ENCODE measurements at regions not wholly inside any gene's neighbourhood (a gene's known extent, or its start where the extent isn't known, plus 50 kb on each side); places are given as distances from the start of the nearest gene placed in this dataset.

DNA sequence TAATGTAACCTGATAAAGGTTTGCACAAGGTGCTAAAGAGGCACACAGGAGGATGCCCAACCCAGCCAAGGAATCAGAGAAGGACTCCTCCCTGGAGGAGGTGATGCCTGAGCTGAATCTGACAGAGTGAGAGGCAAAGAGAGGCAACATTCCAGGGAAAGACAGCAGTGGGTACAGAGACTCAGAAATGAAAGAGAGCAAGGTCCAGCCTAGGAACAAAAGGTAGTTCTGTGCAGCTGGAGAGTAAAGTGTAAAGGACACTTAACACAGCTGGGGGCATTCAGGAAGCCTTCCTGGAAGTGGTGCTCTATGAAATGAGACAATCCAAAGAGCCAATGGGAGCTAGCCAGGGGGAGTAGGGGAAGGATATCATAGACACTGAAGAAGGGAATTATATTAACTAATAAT, 181.0 kb upstream of the GLI2 start:
- no peak for DNase-seq

DNA sequence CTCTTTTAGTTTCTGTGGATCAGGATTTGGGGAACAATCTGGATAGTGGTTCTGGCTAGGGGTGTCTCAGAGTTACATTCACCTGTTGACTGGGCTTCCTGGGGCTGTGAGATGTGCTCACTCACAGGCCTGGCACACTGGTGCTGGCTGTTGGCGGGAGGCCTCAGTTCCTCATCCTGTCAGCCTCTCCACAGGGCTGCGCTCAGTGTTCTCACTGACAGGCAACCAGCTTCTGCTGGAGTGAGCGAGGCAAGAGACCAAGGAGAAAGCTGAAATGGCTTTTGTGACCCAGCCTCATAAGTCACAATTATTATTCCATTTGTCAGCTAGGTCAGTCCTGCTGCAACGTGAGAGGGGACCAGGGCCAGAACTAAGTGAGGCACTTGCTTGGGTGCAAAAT, 180.6 kb upstream of the GLI2 start:
- DNase-seq = no peak

DNA sequence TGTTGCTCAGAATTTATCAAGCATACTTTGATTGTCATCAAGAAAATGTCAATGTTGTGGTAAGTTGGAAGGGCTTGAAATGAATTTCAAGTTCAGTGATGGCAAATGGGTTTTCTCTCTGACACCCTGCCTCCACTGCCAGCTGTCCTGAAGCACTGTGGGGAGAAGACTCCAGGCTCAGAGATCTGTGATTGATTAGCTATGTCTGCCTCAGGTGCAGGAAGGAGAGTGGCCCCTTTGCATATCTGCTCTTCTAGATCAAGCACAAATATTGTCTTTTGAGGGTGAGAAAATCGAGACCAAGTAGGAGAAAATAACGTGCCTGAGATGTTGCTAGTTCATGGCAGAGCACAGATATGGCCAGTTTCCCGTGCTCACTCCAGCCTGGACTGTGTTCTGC, 178.8 kb upstream of the GLI2 start:
- no peak for DNase-seq

DNA sequence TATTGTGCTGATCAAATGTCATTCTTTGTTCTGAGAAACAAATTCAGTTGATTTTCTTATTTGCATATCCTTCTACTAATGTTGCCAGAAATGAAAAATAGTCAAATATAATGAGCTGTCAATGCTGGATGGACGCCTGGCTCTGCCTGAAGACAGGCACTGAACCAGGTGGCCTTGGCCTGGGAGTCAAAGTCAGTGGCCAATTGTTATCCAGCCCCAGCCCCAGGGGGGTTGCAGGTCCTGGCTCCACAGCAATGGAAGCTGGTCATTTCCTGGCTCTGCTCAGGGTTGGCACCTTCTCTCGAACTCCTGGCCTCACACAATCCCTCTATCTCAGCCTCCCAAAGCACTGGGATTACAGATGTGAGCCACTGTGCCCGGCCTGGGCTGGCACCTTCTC, 176.8 kb upstream of the GLI2 start:
- no peak for DNase-seq

DNA sequence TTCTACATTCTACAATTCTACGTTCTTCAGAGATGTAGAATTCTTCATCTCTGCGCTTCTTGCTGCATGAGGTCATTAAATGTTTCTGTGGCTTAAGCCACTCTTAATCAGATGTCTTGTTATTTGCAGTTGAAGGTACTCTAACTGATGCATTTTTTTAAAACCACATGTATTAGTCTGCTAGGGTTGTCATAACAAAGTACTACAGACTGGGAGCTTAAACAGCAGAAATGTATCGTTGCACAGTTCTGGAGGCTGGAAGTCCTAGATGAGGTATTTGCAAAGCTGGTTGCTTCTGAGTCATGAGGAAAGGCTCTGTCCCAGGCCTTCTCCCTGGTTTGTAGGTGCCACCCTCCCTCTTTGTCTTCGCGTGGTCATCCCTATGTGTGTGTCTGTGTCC, 176.3 kb upstream of the GLI2 start:
- no peak for DNase-seq

DNA sequence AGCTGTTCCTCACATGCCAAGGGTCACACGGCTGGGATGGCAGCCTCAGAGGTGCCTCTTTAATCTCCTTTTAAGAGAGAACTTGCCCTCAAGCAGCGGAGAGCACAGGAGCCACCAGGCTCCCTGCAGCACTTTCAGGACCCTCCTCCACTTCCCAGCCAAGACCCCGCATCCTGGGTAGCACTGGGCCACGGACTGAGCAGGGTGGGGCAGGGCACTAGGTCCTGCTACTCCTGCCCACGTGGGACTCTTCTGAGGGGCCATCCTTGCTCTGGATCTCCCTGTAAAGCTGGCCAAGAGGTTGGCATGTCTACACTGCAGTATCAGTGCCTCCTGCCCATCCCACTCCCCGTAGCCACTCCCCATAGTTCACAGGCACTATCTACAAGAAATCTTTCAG, 175.3 kb upstream of the GLI2 start:
- no peak for DNase-seq

DNA sequence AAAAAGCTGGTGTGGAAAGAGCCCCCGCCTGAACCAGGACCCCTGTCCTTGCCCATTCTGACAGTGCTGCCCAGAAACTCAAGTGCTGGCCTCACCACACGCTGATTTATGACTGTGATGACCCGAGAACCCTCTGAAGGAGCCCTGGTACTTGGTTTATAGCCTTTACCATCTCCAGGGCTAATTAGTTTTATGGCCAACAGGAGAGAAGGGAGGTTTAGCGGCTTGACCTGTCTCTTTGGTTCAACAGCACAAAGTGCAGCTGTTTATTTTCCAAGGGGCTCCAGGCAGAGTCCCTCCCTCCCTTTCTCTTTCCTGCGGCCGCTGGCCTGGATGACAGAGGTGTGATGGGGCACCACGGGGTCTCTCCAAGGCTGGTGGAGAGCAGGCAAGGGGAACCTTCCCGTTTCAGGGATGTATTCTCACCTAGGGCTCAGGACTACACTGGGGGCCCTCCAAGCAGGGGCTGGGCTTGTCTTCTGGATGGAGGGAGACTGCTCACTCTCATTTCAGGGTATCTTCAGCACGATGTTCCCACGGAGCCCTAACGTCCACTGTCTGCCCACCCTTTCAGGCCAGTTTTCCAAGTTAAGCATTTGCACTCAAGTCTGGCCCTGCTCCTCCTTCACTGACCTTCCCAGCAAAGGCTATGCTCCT, 174.2 kb upstream of the GLI2 start:
- no peak for DNase-seq

DNA sequence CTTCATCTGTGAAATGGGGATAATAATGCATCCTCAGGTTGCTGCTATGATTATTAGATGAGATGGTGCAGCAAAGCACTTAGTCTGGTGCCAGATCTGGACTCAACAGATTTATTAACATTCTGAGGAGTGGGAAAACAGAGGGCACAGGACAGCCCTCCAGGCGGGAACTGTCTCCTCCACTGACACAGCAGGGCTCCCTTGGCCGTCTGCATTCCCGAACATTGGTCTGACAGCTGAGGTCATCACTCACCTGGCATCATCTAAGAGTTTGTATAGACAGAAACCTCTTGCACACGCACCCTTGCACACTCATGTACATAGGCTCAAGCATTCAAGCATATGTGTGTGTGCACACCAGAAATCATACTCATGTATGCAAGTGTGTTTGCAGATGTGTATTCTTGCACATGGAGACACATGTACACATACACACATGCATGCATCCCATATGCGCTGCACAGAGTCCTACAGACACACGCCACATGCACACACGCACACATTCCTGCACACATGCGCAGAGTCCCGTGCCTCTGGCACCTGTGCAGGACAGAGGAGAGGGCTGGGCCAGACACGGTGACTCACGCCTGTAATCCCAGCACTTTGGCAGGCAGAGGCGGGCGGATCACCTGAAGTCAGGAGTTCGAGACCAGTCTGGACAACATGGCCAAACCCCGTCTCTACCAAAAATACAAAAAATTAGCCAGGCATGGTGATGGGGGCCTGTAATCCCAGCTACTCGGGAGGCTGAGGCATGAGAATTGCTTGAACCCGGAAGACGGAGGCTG, 173.3 kb upstream of the GLI2 start:
- DNase-seq = no peak

DNA sequence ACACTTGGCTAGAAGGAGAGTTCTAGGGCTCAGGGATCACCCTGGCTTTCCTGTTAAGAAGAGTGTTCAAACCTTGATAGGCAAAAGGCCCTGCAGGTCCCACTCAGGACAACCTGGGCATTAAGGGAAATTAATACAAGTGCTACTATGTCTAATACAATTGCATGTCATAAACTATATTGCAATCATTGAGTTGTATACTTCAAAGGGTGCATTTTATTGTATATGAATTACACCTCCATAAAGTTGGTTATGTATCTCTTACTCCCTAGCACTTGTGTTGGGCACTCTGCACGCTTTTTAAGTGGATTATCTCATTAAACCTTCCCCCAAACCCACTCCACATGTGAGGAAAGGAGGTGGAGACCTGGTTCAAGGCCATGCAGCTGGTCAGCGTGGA, 172.1 kb upstream of the GLI2 start:
- DNase-seq = no peak

DNA sequence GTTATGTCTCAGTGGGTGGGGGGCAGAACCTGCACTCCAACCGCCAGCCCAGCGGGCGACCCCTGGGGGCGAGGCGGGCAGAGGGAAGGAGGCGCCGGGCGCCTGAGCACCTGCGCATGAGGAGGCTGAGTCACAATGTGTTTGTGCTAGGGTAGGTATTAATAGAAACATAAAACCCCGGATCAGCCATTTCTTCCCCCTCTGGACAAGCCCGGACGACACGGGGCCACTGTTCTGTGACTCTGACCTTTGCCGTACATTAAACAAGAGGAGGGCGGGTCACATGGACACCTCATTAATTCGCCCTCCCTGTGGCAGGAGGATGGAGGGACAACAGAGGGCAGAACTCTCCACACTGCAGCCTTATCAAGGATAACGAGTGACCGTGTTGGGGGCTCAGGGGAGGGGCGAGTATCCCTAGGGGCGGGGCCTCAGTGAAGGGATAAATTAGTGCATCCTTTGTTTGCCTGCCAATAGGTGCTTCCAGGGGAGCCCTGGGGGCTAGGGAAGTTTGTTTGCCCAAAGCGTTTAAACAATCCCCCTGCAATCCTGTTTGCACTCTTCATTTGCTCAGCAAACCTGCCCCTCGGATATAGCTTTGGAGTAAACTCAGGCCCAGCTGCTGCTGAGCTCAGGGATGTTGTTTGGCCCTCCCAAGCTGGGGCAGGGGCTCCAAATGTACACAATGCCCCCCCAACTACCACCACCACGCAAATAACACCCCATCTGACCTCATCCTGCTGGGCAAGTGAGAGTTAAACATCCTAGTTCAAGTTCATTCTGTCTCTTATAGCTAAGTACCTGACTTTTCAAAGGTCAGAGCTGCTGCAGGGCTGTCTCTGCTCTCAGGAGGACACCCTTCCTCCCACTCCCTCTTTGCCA, 171.2 kb upstream of the GLI2 start:
- no peak for DNase-seq

DNA sequence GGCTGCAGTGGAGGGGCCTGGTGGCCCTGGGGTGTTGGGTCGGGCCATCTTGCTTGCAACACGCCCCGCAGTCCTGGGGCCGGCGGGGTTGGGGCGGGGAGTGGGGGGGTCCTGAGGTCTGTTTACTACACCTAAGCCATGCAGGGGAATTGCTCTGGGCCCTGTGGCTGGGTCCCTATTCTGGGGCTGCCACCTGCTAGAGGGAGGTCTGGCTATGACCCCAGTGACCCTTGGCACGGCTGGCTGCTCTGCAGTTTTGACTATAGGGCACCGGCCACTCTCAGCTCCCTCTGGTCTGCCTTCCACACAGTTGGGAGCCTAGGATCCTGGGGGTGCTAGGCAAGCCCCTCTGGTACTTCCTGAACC, 170.6 kb upstream of the GLI2 start:
- no peak for DNase-seq

DNA sequence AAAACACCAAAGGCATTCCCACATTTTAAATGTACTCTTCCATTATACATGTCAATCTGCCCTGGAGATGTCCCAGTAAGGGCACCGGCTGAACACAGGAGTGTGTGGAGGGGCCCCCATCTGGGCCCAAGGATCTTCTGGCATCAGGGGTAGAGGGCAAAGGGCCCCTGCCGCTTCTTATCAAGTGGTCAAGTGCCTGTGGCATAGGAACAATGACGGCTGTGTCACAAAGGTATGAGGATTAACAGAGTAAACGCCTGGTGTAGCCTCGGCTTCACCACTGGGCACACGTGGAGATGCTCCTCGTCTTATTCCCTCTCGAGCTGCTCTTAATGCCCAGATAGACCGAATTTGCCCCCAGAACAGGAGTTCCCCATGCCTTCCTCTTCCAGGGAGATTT, 169.7 kb upstream of the GLI2 start:
- DNase-seq = no peak

DNA sequence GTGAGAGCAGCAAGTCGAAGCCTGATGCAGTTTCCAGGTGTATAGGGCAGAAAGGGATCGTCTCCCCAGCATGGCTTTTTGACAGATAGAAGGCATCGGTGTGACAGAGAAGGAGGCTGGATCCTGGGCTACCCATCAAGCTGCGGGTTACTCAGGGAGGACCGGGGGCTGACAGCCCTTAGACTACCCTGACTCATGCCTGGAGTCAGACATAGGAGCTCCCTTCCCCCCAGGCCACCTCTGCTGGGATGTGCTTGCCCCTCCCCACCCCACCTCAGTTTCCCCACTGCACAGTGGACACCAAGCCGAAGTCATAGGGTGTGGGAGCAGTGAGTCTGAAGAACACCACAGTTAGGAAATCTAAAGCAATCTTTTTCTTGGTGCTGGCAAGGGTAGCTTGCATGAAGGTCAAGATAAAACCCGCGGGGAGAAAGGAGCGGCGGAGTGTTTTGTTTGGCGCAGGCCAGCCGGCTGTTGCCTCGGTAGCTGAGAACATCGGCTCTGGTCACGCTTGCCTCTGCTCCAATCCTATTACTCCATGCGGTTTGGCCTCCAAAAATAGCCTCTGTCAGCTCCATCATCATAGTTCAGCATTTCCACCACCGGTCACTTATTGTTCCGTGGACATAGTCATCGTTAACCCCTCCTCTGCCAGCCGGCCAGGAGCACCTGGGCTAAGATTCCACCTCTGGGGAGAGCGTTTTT, 169.2 kb upstream of the GLI2 start:
- DNase-seq = no peak

DNA sequence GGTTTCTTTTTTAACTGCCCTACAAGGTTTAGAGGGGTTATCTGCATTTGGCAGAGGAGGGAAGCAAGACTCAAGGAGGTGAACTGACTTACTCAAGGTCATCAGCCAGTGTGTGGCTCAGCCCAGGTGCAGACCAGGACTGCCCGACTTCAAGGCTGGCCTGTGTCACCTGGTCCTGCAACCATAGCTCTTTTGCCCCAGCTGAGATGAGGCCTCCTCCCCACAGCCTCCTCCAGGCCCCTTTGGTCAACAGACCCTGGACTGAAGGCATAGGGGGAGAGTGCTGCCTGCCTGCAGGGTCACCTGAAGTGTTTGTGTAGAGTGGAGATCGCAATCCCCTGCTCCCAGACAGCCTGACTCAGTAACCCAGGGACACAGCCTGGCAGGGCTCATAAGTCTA, 168.5 kb upstream of the GLI2 start:
- no peak for DNase-seq

DNA sequence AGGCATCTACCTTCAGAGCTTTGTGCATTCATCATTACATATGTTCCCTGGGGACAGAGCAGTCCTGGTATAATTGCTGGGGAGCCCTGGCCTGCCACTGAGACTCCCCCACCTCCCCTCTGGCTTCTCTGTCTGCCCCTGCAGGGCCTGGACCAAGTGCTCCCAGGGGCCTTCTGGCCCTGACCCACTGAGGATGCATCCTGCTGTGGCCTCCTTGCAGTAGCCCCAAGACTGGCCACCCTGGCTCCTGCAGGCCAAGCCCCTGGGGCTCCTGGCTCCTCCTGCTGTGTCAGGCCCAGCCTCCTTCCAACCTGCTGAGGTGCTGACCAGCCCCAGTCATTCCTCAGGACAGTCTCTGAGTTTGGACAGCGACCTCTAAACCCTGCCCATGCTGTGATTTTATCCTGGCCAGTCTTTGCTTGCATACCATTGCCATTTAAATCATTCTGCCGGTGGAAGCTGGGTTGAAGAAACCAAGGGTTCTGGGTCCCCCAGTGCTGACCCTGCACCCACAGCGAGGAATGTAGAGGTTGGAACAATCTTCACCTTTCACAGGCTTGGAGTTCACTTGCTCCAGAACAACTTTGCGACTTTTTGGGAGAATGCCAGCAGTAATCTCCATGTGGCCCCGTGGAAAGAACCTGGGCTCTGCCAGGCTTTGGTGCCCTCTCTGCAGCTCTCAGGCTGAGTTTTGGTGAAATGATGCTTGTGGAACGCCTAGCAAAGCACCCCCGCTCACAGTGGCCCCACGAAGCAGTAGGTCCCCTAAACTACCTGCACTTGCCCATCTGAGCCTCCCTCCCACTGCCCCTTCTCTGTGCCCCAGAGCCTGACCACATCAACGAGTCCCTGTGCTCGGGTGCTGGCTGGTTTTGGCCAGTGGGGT, 167.3 kb upstream of the GLI2 start:
- DNase-seq = no peak

DNA sequence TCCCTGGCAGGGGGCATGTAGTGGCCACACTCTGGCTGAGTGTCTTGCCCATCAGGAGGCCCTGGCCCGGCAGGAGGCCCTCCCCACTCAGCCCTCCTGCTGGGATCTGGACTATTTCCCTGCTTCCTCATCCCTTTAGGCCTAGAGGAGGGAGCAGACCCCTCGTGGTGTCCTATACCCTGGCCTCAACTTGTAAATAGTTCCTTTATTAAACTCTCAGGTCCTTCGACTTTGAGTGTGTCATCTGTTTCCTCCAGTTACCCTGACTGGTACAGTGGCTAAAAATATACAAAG, 166.7 kb upstream of the GLI2 start:
- DNase-seq = no peak

DNA sequence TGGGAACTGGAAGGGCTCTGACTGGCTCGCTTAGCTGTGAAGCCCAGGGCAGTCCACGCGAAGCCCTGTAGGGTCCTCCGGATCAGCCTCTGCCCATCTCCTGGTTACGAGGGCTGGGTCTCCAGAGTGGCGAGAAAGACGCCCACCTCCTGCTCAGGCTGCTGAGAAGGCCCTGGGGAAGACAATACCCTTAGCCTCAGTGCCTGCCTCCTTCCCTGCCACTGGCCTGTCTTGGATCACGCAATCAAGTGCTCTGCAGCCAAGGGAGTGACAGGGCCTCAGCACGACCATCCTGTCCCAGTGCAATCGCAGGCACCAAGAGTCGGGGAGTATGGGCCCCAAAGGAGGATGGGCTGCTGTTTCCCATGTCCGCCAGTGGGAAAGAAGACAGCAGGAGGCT, 165.7 kb upstream of the GLI2 start:
- DNase-seq = no peak

DNA sequence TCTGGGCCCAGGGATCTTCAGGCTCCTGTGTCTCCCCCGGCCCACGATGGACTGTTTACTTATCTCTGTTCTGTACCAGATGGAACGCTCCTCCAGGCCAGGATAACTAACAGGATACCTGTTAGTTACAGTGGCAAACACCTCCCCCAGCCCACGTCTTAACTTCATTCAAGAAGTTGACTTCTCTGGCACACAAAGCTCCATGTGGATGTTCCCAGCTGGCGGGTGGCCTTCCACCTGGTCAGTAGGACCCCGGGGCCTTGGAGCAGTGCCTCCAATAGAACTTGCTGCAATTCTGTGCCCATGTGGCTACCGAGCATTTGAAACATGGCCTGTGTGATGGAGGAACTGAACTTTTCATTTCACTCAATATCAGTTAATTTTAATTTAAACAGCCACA, 165.1 kb upstream of the GLI2 start:
- DNase-seq = no peak

DNA sequence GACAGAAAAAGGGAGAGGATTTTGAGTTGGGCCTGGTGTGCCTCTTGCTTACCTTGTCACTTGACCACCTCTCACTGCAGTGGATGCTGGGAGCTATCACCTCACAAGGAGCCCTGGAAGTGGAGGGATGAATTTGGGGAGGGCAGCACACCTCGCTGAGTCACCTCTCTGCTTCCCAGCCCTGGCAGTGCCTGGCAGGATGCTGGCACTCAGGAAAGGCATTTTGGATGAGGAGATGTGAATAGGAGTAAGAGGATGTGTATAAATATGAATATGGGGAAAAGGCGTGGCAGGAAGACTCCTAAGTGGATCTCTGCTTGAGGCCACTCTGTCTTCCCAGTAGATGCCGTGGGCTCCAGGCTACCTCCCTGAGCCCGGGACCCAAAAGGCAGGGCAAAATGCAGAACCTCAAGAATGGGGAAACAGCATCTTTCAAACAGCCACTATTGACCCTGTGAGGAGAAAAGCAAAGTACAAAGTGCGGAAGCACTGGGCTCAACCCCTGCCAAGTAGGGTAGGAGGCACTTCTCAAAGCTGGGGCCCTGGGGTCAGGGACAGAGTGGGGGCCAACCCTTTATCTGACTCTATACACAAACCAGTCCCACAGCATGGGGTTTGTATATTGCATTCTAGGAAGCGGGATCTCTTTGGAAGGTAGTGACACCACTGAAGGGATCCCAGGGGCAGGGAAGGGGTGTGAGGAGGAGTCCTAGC, 164.5 kb upstream of the GLI2 start:
- DNase-seq = no peak

DNA sequence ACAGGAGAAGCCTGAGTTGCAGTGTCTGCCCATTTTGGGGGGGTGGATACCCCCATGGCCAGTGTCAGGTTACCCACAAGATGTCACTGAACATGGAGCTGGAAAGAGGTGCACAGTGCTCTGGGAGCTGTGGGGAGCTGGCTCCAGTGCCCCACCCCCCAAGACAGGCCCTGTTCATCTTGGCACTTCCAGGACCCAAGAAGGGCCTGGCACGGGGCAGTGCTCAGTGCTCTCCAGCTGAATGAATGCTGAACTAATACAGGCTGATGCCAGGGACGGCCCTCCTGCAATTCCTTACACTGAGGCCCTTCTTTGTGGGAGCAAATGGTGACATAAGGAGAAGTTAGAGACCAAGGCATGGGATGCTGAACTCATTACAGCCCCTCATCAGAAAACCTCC, 163.4 kb upstream of the GLI2 start:
- no peak for DNase-seq

DNA sequence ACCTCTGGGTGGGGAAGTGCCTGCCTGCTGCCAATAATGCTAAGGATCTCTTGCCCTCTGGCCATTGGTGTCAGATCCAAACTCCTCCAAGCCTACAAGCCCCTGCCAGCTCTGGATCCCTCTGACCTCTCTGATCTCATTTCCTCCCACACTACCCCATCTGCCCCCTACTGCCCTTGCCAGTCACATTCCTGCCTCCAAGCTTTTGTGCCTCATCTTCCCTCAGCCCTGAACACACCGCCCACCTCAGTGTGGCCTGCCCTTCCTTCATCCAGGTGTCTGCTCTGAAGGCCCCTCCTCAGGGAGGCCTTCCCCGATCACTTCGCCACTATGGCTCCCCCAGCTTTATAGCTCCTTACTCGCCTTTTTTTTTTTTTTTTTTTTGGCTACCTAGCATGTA, 161.0 kb upstream of the GLI2 start:
- no peak for DNase-seq

DNA sequence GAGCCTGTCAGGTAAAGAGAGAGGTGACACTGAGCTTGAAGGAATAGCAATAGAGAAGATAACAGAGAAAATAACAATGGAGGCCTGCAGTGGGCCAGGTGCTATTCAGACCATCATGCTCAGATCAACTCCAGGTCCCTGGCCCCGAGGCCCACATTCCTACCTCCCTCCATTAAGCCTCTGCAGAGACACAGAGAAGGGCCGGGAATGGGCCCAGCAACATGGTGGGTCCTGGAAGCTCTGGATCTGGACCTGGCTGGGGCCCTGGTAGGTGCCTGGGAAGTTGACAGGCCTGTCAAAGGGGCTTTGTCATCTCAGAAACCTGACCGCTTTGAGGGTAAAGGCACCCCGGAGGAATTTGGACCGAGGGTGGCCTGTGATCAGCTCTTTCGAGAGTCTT, 159.7 kb upstream of the GLI2 start:
- no peak for DNase-seq

All from stimulated activated naive CD4-positive, alpha-beta T cell treated with Interleukin-2 at 50 U/mL for 16 hours (primary cell).